HG03097 (cell line): ENCODE measurements at regions not wholly inside any gene's neighbourhood (a gene's known extent, or its start where the extent isn't known, plus 50 kb on each side); places are given as distances from the start of the nearest gene placed in this dataset.

ENCODE experiments used
- ATAC-seq: cut with Tn5 transposase; IDR thresholded peaks from one replicate; pipeline ENCODE4 v1.9.1; 2021; ENCODE audit not compliant: unreplicated experiment, low FRiP score

DNA sequence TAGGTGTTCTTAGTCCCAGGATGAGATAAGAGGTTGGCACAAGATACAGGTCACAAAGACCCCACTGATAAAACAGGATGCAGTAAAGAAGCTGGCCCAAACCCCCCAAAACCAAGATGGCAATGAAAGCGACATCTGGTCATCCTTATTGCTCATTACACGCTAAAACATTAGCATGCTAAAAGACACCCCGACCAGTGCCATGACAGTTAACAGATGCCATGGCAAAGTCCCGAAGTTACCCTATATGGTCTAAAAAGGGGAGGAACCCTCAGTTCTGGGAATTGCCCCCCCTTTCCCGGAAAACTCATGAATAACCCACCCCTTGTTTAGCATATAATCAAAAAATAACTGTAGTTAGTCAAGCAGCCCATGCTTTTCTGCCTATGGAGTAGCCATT is 251.1 kb downstream of the SLC4A3 start:
- no peak for ATAC-seq

DNA sequence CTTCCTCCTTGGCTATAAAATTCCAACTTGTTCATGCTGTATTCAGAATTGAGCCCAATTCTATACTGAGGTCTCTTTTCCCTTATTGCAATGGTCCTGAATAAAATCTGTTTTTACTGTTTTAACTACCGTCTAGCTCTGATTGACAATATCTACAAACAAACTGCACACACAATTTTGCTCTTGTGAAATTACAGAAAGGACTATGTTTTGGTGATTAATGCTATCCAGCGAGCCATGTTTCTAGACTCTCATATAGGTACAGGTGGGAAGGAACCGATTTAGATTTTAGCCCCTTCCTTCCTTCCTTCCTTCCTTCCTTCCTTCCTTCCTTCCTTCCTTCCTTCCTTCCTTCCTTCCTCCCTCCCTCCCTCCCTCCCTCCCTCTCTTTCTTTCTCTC is 254.4 kb downstream of the SLC4A3 start:
- no peak for ATAC-seq

DNA sequence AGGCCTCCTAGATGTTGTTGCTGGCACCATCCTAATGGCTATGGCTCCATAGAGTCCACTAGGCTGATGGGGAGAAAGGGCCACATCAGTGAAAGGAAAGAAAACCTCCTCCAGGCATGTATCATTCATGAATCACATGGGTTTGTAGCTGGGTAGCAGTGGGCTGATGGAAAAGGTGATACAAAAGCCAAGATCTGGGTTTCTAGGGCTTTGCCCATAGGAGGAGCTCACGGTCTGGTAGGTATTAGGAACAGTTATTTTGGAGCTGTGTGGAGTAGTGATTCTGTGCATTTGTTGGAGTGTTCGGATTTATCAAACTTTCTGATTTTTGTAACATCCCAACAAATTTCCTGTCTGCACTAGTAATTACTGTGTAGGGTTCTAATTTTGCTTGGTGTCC is 259.2 kb downstream of the SLC4A3 start:
- ATAC-seq = no peak

DNA sequence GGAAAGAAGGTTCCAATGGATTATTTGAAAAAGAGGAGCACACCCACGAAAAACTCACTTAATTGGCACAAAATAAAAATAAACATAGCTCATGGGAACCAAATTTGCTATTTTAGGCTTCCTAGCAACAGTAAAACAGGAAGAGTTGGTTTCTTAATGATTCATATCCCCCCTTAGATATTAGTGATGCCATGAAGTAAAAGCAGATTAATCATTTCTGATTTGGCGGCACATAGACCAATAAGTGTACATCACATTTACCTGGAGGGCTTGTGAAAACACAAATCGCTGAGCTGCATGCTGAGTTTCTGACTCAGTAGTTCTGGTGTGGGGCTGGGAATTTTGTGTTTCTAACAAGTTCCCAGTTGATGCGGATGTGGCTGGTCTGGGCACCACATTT is 260.4 kb downstream of the SLC4A3 start:
- no peak for ATAC-seq

DNA sequence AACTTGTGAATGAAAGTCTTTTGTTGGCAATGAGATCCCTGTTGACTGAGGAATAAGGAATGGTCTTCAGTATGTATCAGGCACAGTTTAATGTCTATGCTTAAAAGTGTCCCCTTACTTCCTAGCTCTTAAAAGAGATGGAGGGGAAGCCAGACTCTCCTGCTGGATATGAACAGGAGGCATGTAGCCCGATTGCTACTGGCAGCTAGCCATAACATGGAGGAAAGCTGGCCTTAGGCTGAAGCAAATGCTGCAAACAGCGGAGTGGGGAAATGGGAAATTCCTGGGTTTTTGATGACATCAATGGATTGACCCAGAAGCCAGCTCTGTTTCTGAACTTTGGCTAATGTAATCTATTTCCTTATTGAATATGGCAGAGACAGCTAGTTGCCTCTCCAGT is 266.1 kb downstream of the SLC4A3 start:
- ATAC-seq = no peak

DNA sequence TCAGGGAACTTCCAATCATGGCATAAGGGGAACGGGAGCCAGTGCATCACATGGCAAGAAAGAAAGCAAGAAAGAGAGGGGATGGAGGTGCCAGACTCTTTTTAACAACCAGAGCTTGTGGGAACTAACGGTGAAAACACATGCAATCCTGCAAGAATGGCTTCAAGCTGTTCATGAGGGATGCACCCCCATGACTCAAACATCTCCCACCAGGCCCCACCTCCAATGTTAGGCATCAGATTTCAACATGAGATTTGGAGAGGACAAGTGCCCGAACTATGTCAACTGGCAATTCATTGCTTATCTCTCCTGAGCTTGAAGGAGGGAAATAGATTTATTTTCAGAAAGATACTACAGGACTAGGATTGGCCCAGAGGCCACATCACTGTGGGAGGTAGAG is 270.0 kb downstream of the SLC4A3 start:
- no peak for ATAC-seq

DNA sequence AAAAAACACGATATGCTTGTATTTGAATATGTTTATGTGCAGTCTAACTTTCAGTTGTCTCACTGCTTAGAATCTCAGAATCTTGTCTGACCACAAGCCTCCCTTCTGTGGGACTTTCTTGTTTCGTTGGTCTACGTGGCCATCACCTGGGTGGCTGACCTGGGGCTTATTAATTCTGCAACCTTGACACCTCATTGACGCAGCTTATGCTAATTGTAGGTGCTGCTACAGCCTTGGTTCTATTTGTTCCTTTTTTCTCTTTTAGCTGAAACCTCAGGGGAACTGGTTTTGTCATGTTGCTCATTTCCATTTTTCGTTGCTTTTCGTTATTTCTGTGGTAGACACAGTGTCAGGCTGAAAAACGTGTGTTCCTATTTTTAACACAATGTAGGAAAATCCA is 273.7 kb downstream of the SLC4A3 start:
- ATAC-seq = no peak

DNA sequence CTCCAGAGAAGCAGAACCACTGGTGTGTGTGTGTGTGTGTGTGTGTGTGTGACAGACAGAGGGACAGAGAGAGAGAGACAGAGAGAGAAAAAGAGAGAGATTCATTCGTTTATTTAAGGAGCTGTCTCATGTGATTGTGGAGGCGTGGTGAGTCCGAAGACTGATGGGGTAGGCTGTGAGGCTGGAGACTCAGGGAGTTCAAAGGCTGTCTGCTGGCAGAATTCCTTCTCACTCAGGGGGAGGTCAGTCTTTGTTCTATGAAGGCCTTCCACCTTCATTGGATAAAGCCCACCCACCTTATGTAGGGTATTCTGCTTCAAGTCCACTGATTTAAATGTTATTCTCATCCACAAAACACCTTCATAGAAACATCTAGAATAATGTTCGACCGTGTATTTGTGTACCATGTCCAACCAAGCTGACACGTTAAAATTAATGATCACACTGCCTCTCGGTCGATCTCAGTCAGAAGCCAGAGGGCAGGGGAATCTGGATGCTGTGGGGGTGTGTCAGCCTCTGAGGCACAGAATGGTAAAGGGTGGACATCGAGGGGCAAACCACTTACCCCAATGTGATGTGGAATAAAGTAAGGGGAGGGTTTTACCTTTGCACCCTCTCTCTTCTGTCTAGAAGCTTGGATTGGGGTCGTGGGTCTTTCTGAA is 275.6 kb downstream of the SLC4A3 start:
- no peak for ATAC-seq

DNA sequence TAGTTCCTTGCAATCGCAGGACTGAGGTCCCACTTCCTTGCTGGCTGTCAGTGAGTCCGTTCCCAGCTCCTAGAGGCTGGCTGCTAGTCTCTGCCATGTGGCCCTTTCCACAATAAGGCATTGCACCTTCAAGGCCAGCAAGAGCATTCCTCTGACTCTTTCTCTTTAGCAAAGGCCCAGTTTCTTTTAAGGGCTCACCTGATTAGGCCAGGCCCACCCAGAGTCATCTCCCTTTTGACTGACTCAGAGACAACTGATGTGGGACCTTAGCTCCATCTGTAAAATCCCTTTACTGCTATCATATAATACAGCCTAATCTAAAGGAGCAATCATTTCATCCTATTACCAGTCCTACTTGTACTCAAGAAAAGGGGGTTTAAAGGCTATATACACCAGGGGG is 278.2 kb downstream of the SLC4A3 start:
- ATAC-seq = no peak

DNA sequence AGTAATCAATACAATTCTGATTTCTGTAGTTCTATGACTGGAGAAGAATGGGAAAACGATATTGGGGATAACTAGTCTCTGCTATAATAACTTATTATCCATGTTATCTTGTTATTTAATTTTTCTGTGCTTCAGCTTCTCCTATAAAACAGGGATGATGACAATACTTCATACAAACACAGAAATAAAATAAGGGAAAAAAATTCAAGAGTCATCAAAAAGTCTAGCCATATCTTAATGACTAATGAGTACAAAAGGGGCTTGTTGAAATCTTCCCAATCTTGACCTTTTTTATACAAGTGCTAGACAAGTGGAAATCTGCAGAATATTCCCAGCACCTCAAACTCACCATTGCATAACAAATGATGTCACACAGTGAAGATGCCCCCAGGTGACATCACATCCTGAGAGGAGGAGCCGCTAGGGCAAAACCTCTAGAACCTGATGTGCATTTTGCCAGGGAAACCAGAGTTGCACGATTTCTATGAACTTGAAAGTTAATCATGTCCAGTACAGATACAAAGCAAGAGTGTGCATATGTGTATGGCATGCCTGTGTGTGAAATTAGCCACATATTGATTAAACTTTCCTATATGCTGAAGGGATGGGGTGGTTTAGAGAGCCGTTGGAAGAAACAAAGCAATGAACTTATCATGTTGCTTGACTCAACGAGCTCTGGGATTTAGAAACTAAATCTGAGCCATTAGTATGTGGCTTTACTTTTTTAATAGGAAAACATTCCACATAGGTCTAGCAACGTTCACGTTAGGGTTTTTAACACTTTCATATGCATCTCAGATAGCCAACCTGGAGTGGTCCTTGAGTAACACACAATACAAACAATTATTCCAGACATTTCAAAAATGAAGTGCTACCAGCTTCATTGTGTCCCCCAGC is 278.9 kb downstream of the SLC4A3 start:
- ATAC-seq = no peak

DNA sequence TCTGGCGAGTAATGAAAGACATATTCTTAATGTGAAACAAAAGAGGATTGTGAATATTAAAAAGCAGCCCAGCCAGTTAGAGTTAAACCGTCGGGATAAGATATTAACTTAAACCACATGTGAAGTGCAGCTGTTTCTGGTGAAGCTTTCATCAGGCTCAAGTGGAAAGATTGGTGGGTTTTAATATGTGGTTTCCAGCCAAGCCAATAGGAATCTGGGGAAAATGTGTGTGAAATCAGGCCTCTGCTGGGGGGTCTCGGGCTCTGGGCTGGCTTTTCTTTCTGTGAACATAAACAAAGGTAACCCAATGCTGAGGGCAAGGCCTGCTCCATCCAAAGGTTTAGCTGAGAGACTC is 279.6 kb downstream of the SLC4A3 start:
- ATAC-seq = no peak

DNA sequence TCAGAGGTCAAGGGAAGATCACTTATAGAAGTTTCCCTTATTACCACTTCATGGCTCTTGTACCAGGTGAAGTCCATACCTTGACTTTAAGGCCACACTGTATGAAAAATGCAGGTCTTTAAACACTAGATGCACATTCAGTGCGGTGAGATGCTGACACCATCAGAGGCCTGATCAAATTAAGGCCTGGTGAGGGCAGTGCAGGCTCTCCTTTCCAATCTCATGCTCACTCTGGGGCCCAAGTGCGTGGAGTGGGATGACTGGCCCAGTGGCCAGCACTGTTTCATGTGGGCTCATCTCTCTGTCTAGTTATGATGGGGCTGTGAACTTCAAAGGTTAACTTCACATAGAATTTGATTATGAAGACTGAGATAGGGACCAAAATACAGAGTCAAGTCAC is 281.1 kb downstream of the SLC4A3 start:
- ATAC-seq = no peak

DNA sequence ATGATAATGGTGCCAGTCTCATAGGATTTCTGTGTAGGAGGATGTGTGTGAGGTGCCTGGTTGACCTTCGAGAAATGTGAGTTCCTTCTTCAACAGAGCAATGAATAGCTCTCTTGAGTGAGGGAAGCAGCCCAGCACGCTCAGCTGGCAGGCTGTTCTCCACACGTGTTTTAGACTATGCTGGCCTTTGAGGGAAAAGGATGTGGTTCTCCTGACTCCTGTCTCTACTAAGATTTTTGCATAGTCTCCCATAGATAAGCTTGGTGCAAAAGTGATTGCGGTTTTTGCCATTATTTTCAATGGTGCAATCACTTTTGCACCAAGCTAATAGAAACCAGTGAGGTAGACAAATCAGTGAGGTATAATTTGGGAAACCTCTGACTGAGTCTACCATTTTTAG is 284.1 kb downstream of the SLC4A3 start:
- ATAC-seq = no peak

DNA sequence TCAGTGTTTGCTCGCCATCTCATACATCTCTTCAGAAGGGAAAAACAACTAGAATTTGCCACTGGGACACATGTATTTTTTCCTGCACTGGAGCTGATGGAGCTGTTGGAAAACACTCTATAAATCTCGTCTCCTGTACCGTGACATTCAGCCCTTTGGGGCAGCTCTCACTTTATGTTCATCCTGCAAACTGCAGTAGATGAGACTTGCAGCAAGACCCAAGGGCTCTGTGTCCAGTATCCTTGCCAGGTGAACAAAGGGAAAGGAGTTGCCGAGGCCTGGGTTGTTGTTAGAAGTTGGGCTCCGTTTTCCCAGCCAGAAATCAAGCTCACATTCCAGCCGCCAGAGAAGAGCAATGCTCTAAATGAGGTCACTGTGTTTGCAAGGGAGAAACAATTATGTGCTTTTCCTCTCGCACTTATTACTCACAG is 285.1 kb downstream of the SLC4A3 start:
- ATAC-seq = no peak

DNA sequence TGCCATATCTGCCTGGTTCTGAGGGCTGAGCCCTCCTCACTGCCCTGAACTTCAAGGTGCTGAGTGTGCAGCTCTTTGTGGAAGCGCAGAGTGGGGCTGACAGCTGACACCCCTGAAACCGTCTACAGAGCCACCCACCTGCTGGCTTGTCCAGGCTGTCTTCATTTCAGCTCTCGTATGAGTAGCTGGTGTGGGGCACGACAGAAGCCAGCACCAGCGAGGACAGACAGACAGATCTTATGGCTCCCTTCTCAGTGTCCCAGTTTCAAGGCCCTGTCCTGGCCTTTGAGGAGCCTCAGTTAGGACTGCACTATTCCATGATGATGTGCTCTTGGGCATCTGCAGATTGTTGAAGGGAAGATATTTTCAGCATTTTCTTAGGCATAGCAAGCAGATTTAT is 287.1 kb downstream of the SLC4A3 start:
- no peak for ATAC-seq

DNA sequence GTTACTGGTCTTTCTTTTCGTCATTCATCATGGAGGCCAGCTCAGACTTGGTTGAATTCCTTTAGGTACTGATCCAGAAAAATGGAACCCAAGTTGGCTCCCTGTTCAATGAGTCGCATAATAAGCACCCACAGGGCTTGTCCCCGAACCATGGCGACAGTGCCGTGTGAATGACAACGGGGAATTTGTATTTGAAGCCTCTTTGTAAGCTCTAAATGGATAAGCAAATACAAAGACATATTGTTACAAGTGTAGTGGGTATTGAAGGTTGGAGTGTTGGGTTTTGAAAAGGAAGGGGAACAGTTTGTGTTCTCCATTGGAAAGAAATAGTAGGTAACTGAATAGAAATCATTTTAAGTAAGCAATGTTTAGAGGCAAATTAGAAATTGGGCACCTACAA is 288.9 kb downstream of the SLC4A3 start:
- no peak for ATAC-seq

DNA sequence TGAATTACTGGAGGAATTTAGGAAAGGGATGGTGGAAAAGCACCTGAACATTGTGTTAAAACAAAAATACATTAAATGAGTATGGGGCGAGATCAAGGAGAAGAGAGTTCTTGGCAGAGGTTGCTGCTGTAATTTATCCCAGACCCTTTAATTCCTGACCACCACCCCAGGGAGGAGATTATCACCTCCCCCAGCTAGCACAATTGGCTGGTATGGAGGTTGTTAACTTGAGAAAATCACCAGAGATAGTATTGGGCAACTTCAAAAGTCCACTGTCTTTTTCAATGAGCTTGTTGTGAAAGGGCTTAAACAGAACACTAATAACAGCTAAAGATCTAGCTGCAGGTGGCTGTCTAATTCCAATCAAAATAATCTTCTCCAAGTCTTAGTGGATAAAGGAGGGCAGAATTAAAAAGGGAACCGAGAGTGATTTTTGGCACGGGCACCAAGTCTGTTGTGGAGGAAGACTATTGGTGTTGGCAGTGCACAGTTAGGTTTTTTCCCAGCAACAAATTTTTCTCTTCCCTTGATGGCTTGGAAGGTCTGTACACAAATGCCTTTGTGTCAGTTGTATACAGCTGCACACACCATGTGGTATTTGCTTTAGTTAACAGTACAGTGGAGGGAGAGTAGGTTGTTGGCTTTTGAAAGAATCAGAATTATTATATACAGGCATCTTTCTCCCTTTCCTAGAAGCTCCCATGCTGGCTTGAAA is 289.5 kb downstream of the SLC4A3 start:
- ATAC-seq = no peak

DNA sequence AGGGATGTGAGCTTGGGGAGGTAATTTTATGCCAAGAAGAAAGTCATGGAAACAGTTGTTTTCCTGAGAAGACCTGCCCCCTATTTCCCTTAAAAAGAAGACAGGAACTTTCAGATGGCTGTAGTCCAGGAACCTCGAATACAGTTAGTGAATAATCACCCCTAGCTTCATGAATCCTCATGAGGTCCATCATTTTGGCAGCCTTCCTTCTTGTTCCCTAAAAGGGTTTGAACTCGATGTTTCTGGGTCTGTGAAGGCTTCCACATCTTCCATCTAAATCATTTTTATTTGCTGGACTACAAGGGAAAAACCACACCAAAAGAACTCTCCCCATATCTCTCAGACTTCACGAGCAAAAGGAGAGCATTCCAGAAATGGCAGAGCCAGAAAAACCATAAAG is 290.8 kb downstream of the SLC4A3 start:
- no peak for ATAC-seq

DNA sequence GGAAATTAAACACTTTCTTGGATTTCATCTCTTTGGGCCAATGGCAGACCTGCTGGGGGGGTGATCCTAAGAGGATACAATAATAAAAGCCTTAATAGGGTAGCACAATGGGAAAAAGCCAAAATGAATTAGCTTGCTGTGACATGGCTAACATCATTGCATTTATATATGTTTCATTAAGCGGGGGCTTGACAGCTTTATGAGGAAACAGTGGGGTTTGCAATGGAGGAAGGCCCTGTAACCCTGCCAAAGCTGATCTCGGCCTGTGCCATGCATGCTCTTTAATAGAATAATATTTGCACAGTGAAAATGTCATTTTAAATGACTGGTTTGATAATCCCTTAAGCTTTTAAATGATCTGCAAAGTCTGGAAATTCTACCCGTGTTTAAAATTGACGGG is 291.5 kb downstream of the SLC4A3 start:
- no peak for ATAC-seq

DNA sequence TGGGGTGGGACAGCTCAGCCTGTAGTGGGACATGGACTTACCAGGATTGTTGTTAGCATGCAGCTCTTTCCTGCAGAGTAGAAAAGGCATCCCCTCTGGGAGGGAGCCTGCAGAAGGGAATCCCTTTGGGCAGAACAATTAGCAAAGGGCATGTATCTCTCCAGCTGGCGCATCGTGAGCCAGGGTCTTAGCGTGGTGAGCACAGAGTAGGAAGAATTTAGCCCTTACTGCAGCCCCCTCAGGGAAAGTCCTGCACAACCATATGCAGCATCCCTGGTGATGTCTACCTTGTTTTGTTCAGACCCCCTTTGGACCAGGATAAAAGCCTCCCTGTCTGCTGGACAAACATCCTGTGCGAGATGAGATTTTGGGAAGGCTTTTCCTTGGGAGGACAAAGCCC is 292.1 kb downstream of the SLC4A3 start:
- ATAC-seq = no peak

DNA sequence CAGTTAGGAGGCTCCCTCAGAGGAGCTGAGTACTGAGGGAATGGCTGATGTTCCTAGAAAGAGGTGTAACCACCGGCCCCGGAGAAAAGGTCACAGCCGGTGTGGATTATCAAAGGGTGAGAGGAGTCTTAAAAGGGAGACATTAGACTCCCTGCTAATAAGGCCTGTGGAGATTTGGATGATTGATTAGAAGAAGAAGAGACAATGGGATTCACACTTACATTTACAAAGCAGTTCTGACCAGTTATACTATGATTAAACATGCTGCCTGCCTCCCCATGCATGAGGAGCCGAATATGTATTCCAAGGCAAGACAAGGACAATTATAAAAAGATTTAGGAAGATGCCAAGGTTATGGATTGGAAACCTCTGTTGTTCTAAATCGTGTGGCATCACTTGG is 302.4 kb downstream of the SLC4A3 start:
- no peak for ATAC-seq

DNA sequence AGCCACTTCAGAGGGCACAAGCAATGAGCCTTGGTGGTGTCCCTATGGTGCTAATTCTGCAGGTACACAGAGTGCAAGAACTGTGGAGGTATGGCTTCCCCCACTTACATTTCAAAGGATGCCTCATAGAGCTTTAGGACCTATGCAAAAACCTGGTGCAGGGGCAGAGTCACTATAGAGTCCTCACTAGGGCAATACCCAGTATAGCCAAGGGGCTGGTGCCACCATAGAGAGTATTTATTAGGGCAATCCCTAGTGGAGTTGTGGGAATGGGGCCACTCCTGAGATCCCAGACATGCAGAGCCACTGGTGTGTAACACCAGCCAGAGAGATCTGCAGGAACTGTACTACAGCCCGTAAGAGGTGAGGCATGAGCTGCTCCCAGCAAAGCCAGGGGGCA is 312.2 kb downstream of the SLC4A3 start:
- ATAC-seq = no peak
